Suprapubic skin (tissue), 3 donors: ENCODE measurements at regions not wholly inside any gene's neighbourhood (a gene's known extent, or its start where the extent isn't known, plus 50 kb on each side); places are given as distances from the start of the nearest gene placed in this dataset.

Source experiments
- POLR2AphosphoS5 ChIP-seq, 3 donors: sonication (generic); formaldehyde crosslinking; IDR thresholded peaks; one replicate each; pipeline ENCODE4 v1.6.1; 2017; ENCODE audit warnings: antibody characterized with exemption in 3 of 3
- TF ChIP-seq, protein P1 (sequence below), 2 donors: fragments of 200-600 bp in 1 of 2; fragments of 450-650 bp in 1 of 2; sonication (generic) in 1 of 2; IDR thresholded peaks; one replicate each; pipeline ENCODE4 v1.5.1; 2016 to 2019; ENCODE audit warnings: antibody characterized with exemption in 2 of 2, mild to moderate bottlenecking in 1 of 2, moderate library complexity in 1 of 2

DNA sequence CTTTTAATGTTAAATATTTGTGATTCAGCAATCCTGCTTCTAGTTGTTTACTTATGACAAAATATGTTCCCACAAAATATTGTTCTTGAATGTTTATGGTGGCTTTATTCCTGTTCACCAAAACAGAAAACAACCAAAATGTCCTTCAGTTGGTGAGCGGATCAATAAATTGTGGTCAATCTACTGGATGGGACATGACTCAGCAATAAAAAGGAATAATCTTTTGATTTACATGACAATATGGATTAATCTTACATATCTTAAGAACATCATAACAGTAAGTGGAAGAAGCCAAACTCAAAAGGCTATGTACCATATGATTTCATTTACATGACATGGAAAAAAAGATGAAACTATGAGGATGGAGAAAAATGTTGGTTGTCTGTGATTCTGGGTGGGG is 691.3 kb upstream of the GHITM start:
- TF ChIP-seq, protein P1, sequence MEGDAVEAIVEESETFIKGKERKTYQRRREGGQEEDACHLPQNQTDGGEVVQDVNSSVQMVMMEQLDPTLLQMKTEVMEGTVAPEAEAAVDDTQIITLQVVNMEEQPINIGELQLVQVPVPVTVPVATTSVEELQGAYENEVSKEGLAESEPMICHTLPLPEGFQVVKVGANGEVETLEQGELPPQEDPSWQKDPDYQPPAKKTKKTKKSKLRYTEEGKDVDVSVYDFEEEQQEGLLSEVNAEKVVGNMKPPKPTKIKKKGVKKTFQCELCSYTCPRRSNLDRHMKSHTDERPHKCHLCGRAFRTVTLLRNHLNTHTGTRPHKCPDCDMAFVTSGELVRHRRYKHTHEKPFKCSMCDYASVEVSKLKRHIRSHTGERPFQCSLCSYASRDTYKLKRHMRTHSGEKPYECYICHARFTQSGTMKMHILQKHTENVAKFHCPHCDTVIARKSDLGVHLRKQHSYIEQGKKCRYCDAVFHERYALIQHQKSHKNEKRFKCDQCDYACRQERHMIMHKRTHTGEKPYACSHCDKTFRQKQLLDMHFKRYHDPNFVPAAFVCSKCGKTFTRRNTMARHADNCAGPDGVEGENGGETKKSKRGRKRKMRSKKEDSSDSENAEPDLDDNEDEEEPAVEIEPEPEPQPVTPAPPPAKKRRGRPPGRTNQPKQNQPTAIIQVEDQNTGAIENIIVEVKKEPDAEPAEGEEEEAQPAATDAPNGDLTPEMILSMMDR (IDR thresholded peaks at IDR 0.05): no peak
- TF ChIP-seq POLR2AphosphoS5 (IDR thresholded peaks at IDR 0.05): no peak
